ENCODE measurements at regions not wholly inside any gene's neighbourhood (a gene's known extent, or its start where the extent isn't known, plus 50 kb on each side); places are given as distances from the start of the nearest gene placed in this dataset.

GRCh38 chr21:22535630-22536029 is 1537.4 kb downstream of the NCAM2 start:
- no peak for DNase-seq (ENCODE audit: low read depth in 2 of 3, low spot score in 1 of 3)

GRCh38 chr21:22536509-22536908 is 1538.3 kb downstream of the NCAM2 start:
- no peak for DNase-seq (ENCODE audit: low read depth in 2 of 3, low spot score in 1 of 3)

GRCh38 chr21:22544747-22545146 is 1546.5 kb downstream of the NCAM2 start:
- DNase-seq (ENCODE audit: low read depth in 2 of 3, low spot score in 1 of 3) = no peak

- no peak for DNase-seq (ENCODE audit: low read depth in 2 of 3, low spot score in 1 of 3)
These were observed 1554.2 kb downstream of the NCAM2 start for GRCh38 chr21:22552390-22552789.

- DNase-seq (ENCODE audit: low read depth in 2 of 3, low spot score in 1 of 3) = no peak
These were observed 1556.6 kb downstream of the NCAM2 start for GRCh38 chr21:22554690-22555316.

- DNase-seq (ENCODE audit: low read depth in 2 of 3, low spot score in 1 of 3) = no peak
These were observed 1558.6 kb downstream of the NCAM2 start for GRCh38 chr21:22556829-22557228.

- no peak for DNase-seq (ENCODE audit: low read depth in 2 of 3, low spot score in 1 of 3)
These were observed 1563.7 kb downstream of the NCAM2 start for GRCh38 chr21:22561946-22562345.

- DNase-seq (ENCODE audit: low read depth in 2 of 3, low spot score in 1 of 3) = no peak
These were observed 1575.6 kb downstream of the NCAM2 start for GRCh38 chr21:22573834-22574233.

GRCh38 chr21:22575165-22575584 is 1577.0 kb downstream of the NCAM2 start:
- DNase-seq (ENCODE audit: low read depth in 2 of 3, low spot score in 1 of 3) = no peak

GRCh38 chr21:22579741-22580140 is 1581.5 kb downstream of the NCAM2 start:
- no peak for DNase-seq (ENCODE audit: low read depth in 2 of 3, low spot score in 1 of 3)

GRCh38 chr21:22582026-22582425 is 1583.8 kb downstream of the NCAM2 start:
- DNase-seq (ENCODE audit: low read depth in 2 of 3, low spot score in 1 of 3) = no peak

- no peak for DNase-seq (ENCODE audit: low read depth in 2 of 3, low spot score in 1 of 3)
These were observed 1586.1 kb downstream of the NCAM2 start for GRCh38 chr21:22584308-22584707.

- DNase-seq (ENCODE audit: low read depth in 2 of 3, low spot score in 1 of 3) = no peak
These were observed 1587.3 kb downstream of the NCAM2 start for GRCh38 chr21:22585558-22585957.

- DNase-seq (ENCODE audit: low read depth in 2 of 3, low spot score in 1 of 3) = no peak
These were observed 1599.5 kb downstream of the NCAM2 start for GRCh38 chr21:22597660-22598255.

GRCh38 chr21:22609802-22610201 is 1611.6 kb downstream of the NCAM2 start:
- DNase-seq (ENCODE audit: low read depth in 2 of 3, low spot score in 1 of 3) = no peak

GRCh38 chr21:22627911-22628310 is 1629.7 kb downstream of the NCAM2 start:
- DNase-seq (ENCODE audit: low read depth in 2 of 3, low spot score in 1 of 3) = no peak

GRCh38 chr21:22630953-22631465 is 1632.8 kb downstream of the NCAM2 start:
- no peak for DNase-seq (ENCODE audit: low read depth in 2 of 3, low spot score in 1 of 3)

GRCh38 chr21:22632176-22632575 is 1634.0 kb downstream of the NCAM2 start:
- no peak for DNase-seq (ENCODE audit: low read depth in 2 of 3, low spot score in 1 of 3)

GRCh38 chr21:22649246-22649645 is 1651.0 kb downstream of the NCAM2 start:
- no peak for DNase-seq (ENCODE audit: low read depth in 2 of 3, low spot score in 1 of 3)

- no peak for DNase-seq (ENCODE audit: low read depth in 2 of 3, low spot score in 1 of 3)
These were observed 1652.0 kb downstream of the NCAM2 start for GRCh38 chr21:22650226-22650625.

- DNase-seq (ENCODE audit: low read depth in 2 of 3, low spot score in 1 of 3) = no peak
These were observed 1659.6 kb downstream of the NCAM2 start for GRCh38 chr21:22657781-22658180.

GRCh38 chr21:22670148-22670547 is 1671.9 kb downstream of the NCAM2 start:
- no peak for DNase-seq (ENCODE audit: low read depth in 2 of 3, low spot score in 1 of 3)

- DNase-seq (ENCODE audit: low read depth in 2 of 3, low spot score in 1 of 3) = no peak
These were observed 1681.0 kb downstream of the NCAM2 start for GRCh38 chr21:22679207-22679606.
